GM21381 (cell line): ENCODE measurements at regions not wholly inside any gene's neighbourhood (a gene's known extent, or its start where the extent isn't known, plus 50 kb on each side); places are given as distances from the start of the nearest gene placed in this dataset.

Experiments used
- ATAC-seq: cut with Tn5 transposase; IDR thresholded peaks from one replicate; pipeline ENCODE4 v1.9.1; 2021; ENCODE audit warnings: mild to moderate bottlenecking, moderate library complexity; ENCODE audit not compliant: unreplicated experiment

DNA sequence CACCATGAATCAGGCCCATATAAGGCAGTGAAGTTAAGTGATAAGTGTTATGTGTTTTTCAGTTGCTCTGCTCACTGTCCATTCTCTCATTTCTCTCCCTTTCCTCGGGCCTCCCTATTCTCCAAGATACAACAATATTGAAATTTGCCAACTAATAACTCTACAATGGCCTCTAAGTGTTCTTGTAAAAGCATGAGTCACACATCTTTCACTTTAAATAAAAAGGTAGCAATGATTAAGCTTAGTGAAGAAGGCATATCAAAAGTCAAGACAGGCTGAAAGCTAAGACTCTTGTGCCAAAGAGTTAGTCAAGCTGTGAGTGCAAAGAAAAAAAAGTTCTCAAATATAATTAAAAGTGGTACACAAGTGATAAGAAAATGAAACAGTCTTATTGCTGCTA, 675.4 kb downstream of the OTOL1 start:
- ATAC-seq = no peak

DNA sequence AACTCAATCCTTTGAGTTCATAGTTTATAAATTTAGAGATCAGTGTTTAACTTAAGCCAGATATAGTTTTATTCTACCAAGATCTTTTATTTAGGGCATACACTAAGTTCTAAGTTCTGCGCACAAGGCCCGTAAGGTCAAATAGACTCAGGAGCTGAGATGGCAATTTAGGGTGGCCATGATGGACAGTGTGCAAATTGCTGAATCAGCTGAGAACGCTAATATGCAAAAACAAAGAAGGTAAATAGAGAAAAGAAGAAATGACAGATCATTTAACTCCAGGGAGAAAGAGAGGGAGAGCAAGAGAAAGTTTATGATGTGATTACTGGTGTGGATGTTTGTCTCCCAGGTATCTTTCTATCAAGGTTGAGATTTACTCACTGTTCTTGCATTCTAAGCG, 678.5 kb downstream of the OTOL1 start:
- ATAC-seq = no peak

DNA sequence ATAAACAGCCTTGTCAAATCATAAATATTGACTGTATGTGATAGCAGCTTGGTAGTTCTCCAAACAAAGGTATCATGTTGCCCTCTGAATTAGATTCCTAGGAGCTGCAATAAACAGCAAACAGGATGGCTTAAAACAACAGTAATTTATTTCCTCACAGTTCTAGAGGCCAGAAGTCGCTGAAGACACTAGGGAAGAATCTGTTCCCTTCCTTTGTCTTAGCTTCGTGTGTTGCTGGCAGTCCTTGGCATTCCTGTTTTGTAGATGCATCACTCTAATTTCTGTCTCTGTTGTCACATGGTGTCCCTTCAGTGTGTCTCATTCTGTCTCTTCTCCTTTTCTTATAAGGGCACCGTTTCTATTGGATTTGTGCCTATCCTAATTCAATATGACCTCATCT, 679.3 kb downstream of the OTOL1 start:
- no peak for ATAC-seq

DNA sequence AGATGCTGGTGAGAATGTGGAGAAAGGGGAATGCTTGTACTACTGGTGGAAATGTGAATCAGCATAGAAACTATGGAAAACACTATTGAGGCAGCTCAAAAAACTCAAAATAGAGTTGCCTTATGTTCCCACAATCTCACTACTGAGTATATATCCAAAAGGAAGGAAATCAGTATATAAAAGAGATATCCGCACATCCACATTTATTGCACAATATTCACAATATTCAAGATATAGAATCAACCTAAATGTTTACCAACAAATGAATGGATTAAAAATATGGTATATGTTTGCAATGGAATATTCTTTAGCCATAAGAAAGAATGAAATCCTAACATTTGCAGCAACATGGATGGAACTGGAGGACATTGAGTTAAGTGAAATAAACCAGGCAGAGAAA, 686.8 kb downstream of the OTOL1 start:
- no peak for ATAC-seq

DNA sequence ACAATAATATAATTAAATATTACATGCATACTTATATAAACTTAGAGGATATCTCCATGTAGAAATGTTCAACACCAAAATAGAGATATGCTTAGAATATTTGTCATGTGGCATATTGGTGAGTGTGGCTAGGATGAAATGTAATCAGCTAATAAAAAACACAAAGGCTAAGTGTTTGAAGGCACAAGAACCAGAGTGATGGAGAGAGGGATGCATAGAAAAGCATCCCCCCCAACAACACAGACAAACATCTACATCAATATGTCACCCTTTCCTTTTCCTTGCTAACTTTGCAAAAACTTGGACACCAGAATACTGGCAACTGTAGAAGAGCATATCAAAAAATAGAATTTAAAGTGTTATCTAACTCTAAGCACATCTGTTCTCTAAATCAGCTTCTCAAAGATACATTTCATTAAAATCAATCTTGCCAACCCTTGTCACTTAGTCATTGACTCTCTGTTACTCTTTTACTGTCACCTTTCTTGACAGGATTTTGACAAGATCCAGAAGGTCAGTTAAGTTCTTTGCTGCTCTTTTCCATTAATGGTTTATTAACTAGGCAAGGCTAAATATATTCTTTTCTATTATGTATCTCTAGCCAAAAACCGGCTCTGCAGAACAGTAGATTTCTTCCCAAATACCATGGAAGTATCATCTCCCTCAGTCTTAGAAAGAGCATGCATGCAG, 695.9 kb downstream of the OTOL1 start:
- ATAC-seq = no peak

DNA sequence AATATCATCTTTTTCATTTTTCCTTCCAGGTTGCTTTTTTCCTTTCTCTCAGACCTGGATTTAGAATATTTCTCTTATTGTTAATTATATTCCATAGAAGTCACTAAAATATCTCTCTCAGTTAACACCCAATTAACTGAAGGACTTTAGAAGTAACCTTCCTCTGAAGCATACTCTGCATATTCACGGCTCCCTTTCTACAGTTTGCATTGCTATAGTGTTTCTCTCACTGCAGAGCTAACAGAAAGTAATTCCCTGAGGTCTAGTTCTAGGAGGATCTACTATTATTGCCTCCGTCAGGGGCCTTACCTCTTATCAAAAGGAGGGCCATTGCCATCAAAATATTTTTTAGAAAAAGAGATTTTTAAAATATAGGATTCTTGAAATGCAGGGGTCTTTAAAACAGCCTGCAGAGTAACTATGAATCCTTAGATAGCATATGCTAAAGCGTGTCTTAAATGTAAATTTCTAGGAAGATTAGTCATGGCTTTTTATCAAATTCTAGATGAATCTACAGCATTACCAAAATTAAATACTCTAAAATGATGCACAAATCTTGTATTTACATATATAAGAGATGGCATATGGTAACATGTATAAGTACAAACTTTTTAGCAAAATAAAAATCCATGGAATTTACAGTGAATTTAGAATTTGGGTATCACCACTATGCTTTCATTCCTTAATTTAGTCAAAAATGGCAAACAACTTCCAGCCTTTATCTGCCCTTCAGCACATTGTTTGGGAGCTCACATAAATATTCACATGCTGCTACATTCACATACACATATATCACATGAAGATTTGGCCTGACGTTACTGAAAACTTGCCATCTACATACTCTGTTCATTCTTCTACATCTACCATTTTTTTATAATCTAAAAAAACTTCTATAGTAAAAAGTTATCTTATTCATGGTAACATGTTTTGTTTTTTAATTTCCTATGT, 696.8 kb downstream of the OTOL1 start:
- no peak for ATAC-seq

DNA sequence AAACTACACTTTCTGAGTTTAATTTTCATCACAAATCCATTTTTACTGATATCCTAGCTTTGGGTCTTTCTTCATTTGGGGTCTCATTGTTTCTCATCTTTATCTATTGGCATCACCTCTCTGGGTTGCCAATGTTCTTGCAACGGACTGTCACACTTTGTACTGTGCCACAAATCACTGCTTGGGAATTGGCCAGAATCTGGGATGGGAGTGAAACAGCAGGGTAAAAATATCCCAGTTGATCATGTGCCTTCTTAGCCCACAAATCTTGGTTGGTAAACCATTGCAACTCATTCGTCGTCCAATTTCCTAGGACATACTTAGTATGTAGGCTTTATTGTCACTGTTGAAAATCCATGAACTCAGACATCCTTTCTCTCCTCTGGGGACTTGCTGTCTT, 698.5 kb downstream of the OTOL1 start:
- ATAC-seq = no peak

DNA sequence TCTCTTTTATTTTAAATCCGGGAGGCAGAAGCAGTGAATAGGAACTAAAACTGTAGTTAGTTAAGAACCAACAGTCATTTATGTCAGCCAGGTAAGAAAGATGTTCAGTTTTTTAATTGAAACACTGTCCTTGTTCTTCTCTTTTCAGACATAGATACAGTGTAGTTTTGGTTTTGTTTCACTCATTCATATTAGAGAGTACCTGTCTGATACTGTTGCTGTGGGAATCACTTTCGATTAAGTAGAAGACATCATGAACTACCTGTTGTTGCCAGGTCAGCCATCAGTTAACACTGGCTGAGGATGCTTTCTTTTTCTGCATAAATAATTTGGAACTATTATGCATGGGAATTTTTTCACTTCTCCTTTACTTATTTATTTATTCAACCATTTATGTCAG, 700.4 kb downstream of the OTOL1 start:
- ATAC-seq = no peak

DNA sequence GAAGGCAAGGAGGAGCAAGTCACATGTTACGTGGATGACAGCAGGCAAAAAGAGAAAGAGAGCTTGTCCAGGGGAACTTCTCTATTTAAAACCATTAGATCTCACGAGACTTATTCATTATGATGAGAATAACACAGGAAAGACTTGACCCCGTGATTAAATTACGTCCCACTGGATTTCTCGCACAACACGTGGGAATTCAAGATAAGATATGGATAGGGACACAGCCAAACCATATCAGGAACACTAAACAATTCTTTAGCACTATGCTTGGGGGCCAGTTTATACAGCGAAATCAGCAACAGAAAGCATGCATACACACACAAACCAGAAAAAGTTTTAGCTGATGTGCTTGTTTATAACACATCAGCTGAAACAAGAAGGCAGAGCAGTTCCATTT, 704.2 kb downstream of the OTOL1 start:
- ATAC-seq = no peak

DNA sequence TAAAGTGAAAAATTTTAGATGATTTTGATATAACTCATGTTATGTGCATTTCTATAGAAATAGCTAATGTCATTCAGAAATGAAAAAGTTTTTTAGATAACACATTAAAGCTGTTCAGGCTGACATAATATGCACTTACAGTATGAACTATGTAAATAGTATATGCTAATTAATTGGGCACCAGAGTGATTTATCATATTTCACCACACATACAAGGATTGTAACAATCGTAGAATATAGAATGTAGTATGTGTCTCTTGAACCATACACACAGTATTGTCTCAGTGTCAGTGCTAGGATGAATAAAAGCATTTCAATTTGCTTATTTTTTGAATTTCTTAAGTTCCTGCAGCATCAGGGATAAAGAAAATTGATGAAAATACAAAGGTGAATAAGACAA, 710.0 kb downstream of the OTOL1 start:
- ATAC-seq = no peak

DNA sequence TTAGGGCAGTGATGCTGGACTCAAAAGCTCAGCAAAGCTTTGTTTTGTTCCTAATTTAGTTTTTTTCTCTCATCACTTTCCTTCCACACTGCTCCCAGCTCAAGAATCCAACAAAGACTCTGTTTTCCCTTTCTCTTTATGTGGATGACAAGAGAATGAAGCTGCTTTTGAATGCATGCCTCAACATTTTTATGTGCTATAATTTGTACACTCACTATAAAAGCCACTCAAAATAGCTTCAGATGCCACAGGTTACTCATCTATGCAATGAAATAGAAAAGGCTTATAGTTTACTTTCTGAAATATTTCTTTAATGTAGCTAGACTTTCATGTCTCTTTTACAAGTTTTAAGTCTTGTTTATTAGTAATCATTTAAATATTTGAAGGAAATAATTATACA, 714.9 kb downstream of the OTOL1 start:
- no peak for ATAC-seq

DNA sequence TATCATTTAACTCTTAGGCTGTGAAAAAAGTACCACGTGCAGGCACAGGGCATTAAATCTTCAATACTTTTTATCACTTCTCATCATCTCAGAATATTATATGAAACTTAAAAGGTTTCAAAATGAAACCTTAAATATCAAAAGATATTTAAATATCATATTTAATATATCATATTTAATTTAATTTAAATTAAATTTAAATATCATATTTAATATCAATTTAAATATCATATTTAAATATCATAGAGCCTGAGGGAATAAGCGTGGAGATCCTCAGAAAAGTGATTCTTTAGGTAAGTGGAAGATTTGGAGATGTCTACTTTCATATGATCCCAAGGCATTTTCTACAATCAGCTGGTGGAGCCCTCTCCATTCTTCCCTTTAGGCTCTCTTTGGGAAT, 716.6 kb downstream of the OTOL1 start:
- ATAC-seq = no peak

DNA sequence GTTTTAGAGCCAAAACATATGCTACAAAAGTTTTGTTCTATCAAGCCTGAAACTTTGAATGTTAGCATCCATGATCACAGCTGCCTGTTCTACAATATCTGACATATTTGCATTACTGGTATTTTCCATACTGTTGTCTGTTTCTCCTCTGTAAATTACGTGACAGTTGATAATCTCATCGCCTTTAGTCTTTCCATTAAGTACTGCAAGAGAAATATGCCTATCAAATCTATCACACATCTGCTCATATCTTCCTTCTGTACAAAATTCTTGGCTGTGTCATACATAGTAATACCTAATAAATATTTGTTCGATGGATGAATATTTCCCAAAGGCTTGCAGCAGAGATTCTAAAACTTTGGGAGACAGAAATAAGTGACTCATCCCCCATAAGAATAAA, 717.3 kb downstream of the OTOL1 start:
- ATAC-seq = no peak

DNA sequence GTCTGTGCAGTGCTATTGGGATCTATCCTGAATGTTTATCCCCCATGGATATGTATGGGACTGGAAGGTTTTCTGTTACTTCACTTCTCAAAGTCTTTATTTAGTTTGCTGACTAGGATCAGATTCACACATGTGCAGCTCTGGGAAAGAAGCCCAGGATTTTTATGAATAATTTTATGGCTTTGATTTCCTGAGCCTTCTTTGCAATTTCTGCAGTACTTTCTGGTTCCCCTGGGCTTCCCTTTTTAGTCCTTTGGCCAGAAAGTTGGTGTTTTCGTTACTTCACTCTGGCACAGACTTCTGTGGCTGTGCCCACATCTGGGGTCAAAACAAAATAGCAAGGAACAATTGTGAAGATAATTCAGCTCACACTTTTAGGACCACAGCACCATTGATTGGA, 721.0 kb downstream of the OTOL1 start:
- no peak for ATAC-seq

DNA sequence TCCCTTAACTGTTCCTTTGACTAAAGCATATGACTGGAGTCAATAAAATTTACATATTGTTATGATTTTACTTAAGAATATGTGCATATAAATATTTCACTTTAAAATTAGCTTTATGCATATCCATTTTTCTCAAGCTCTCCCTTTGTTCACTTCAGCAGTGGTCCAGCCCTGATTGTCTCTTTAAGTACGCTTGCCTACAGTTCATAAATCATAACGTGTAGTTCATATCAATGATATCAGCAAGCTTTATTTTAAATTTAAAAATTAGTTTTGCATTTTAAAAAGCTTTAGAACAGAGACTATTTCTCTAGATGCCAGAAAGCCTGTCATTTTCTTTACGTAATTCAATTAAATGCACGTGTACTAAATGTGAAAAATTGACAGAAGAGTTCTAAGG, 721.9 kb downstream of the OTOL1 start:
- no peak for ATAC-seq

DNA sequence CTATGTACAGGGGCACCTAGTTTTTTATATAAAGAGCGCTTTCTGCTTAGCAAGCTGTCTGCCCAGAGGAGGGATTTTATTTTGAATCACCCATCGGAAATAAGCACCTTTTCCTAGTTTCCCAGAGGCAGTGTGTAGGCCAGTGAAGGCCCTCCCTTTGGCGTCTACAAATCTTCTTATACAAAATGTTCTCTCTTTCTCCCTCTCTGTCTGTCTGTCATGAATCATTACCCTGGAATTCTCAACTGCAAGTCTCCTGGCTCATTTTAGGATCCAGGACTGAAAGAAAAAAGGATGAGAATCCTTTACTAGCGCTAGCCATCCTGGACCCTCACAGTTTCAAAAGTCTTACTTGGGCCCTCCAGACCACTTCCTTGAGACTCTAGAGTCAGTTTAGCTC, 728.1 kb downstream of the OTOL1 start:
- ATAC-seq = no peak

DNA sequence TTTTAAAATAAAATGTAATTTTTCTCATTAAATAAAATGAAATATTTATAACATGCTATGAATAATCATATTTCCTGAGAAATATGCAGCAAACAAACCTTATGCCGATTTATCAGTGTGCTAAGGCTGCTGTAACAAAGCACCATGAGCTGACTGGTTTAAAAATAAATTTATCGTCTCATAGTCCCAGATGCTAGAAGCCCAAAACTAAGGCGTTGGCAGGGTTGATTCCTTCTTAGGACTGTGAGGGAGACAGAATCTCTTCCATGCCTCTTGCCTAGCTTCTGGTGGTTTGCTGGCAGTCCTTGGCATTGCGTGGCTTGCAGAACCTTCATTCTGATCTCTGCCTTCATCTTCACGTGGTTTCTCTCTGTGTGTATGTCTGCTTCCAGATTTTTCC, 740.3 kb downstream of the OTOL1 start:
- ATAC-seq = no peak

DNA sequence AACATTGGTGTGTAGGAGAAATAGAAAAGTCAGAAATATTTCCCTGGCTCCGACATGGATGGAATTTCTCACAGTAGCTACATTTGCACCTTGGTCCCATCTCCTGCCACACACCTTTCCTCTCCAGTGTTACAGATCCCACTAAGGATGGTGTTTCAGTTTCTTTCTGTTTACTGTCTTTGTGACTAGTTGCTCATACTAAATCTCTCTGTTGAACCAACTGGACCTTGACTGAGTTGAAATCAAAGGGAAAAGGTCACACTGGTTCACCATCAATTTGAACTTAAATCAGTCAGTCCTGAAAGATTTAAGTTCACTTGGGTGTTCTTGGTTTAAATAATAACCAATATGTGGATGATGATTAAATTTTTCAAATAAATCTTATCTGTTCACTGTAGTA, 754.2 kb downstream of the OTOL1 start:
- ATAC-seq = no peak

DNA sequence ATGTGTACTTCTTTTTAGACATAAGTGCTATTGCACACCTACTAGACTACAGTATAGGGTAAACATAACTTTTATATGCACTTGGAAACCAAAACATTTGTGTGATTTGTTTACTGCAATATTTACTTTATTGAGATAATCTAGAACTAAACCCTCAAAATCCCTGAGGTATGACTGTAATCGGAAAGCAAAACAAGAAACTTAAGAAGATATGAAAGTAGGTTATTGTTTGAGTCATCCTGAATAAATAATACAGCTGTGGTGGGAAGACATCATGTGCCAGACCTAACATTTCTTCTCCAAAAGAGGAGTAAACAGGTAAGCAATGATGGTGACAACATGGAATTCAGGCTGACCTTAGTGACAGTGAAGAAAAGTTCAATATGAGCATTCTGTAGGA, 765.5 kb downstream of the OTOL1 start:
- no peak for ATAC-seq

DNA sequence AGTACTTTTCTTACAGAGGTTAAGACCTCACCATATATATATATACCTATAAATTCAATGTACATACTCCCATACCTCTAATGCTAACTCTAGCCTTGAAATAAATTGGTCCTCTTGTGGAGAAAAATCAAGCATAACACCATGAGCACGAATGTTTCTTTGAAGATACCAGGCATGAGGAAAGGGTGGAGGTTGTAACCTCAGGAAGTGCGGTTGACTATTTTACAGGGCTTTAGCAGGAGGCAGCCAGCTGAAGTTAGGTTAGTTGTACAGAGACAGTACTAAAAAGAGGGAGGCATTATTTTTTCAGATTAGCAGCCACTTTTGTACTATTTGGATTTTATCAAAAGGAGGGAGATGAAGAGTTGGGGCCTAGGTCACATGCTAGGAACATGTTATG, 767.0 kb downstream of the OTOL1 start:
- no peak for ATAC-seq

DNA sequence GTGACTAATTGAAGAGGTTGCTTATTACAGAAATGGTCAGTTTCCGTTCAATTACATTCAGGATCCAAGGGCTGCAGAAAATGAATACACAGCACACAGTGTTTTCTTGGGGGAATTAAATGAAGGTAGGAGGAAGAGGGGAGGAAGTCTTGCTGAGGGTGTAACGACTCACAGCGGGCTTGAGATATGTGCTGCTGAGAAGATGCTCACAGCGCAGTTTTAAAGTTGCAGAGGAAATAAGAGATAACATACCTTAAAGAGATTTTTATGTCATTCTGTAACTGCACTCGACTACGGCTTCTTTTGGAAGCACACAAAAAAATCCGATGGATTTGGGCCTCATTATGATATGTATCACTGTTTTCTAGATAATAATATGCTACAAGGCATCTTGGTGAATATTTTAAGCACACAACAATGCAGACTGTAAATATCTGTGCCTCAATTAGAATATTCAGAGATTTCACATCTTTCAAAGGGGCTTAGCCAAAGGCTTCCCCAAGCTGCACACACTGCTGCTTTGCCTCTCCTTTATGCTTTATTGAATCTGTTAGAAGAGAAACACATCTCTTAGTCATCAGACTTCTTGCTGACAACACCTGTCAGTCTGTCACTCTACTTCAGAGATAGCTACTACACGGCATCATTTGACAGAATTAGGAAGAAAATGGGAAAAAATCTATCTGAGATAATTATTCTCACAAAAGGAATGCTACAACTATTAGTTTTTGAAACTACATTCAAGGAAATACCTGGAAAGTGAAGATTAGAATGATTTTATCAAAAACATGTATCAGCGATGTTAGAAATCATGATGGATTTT, 773.2 kb downstream of the OTOL1 start:
- no peak for ATAC-seq

DNA sequence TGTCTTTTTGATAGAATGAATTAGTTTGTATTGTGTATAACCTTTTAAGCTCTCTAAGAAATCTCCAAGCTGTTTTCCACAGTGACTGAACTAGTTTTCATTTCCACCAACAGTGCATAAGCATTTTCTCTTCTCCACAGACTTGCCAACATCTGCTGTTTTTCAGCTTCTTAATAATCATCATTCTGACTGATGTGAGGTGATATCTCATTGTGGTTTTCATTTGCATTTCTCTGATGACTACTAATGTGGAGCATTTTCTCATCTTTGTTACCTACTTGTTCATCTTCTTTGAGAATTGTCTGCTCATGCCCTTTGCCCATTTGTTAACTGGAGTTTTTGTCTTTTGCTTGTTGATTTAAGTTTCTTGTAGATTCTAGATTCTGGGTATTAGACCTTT, 777.5 kb downstream of the OTOL1 start:
- ATAC-seq = no peak
